ENCODE measurements at regions not wholly inside any gene's neighbourhood (a gene's known extent, or its start where the extent isn't known, plus 50 kb on each side); places are given as distances from the start of the nearest gene placed in this dataset.

DNA sequence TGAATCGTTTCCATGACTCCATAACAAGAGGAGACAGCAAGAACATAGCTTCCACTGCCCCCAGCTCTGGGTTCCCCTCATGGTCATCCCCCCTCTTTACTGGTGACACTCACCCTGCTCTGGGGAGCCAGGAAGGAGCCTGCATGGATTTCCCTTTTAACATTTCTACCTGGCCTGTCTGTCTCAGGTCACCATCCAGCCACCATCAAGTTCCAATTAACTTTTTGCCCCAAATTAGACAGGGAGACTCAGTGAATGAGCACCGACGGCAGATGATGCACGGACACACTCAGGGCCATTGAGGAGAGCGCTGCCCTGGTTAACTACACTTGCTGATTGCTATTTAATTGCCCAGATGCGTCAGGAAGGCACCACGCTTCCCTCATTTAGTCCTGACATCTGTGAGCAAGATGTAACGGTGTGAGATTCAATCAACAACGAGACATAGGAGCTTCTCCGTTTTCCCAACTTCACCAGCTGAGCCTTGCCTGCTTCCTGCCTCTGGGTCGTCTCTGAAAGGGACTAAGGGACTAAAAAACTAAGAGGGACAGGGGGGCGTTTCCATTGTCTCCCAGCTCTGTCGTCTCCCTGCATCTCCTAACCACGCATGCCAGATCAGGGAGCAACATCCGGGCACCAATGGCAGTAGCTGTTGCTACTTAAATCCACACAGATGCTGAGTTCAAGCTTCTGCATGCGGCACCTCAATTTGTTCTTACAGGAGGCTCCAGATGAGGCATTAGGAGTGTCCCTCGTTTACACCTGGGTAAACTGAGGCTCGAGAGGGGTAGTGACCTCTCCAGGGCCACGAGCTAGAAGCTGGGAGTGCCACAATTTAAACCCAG is 426.7 kb downstream of the NPHP4 start:
- no peak overlapping the region for H3K27ac Mint-ChIP-seq (ENCODE audit: low read depth)
- DNase-seq (ENCODE audit: low spot score in 2 of 2) = no peak
- peaks cover 11% of the 10 kb centered on the region for H3K9me3 Mint-ChIP-seq
- H3K36me3 Mint-ChIP-seq (ENCODE audit: insufficient read depth) = no peaks in the 10 kb centered on the region
- no peak for ATAC-seq (replicated peaks; ENCODE audit: extremely low read depth, poor library complexity, severe bottlenecking)
- H3K4me1 Mint-ChIP-seq = no peaks in the 10 kb centered on the region
- H3K4me3 Mint-ChIP-seq = no peak overlapping the region
- peaks cover 41% of the 10 kb centered on the region for H3K27me3 Mint-ChIP-seq

DNA sequence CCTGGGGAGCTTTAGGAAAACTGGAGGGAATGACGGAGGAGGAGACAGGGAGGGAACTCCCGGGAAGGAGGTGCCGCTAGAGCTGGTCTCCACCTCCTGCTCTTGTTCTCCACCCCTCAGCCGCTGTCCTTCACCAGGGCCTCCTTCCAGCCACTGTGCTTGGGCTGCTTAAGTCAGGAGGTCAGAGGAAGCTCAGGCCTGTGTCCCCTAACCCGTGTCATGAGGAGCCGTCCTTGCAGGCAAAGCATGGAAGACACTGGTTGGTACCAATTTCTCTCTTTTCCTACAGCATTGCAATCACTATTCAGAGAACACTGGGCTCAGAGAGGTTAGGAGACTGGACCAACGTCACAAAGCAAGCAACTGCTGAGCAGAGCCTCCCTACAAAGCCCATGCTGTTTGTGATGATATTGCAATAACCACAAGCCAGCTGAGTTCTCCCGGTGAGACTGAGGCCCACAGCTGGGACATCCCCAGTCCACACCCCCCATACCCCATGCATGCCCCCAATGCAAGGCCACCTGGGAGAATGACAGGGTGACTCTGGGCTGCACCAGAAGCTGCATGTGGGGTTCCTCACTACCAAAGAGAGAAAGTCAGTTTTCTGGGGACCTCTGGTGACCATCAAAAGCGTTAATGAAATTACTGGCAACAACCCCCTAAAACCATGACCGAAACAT is 427.5 kb downstream of the NPHP4 start:
- Mint-ChIP-seq H3K27me3 (peaks cover 41% of the 10 kb centered on the region), H3K4me3 (no peak overlapping the region), H3K4me1 (no peaks in the 10 kb centered on the region), H3K9me3 (peaks cover 9% of the 10 kb centered on the region), H3K27ac (ENCODE audit: low read depth) (no peak overlapping the region), H3K36me3 (ENCODE audit: insufficient read depth) (no peaks in the 10 kb centered on the region)
- DNase-seq (ENCODE audit: low spot score in 2 of 2) (no peak), ATAC-seq (replicated peaks; ENCODE audit: extremely low read depth, poor library complexity, severe bottlenecking) (no peak)

DNA sequence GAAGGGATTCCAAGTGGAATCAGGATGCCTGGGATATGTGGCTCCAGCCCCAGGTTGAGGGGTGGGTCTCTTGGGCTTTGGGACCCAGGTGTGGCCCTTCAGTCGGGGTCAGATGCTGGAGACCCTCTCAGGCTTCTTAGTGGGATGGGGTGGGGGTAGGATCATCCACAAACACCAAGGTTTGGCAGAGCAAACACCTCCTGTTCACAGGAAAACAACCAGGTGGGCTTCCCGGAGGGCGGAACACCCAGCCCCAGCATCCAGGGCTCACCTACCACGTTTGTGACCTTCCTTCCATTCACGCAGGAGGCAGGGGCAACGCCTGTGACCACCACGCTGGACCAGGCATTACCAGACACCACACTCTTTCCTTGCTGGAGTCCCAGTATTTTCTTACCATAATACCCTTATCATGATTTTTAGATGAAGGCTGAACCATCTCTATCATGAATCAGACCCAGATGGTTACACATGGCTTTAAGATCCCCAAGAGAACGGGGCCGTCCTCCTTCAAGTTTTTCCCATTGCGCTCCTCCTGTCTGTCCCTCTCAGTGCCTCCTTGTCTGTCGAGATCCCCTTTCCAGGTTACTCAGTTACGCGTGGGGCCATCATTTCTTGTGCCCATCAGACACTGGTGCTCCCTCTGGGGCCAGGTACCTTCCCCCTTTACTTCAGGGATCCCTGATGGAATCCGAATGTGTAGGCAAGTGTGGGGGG is 428.2 kb downstream of the NPHP4 start:
- Mint-ChIP-seq H3K36me3 (ENCODE audit: insufficient read depth) (no peaks in the 10 kb centered on the region), H3K4me3 (no peak overlapping the region), H3K4me1 (no peaks in the 10 kb centered on the region), H3K9me3 (peaks cover 3% of the 10 kb centered on the region), H3K27me3 (peaks cover 42% of the 10 kb centered on the region), H3K27ac (ENCODE audit: low read depth) (no peak overlapping the region)
- DNase-seq (ENCODE audit: low spot score in 2 of 2) (no peak), ATAC-seq (replicated peaks; ENCODE audit: extremely low read depth, poor library complexity, severe bottlenecking) (no peak)

GRCh38 chr1:5562769-5563168 is 429.5 kb downstream of the NPHP4 start:
- H3K9me3 Mint-ChIP-seq = peaks cover 12% of the 10 kb centered on the region
- no peaks in the 10 kb centered on the region for H3K36me3 Mint-ChIP-seq (ENCODE audit: insufficient read depth)
- no peak for ATAC-seq (replicated peaks; ENCODE audit: extremely low read depth, poor library complexity, severe bottlenecking)

GRCh38 chr1:5562331-5562730 is 429.9 kb downstream of the NPHP4 start:
- no peaks in the 10 kb centered on the region for H3K4me1 Mint-ChIP-seq
- ATAC-seq (replicated peaks; ENCODE audit: extremely low read depth, poor library complexity, severe bottlenecking) (no peak), DNase-seq (ENCODE audit: low spot score in 2 of 2) (no peak)
- no peak overlapping the region for H3K4me3 Mint-ChIP-seq
- peaks cover 12% of the 10 kb centered on the region for H3K9me3 Mint-ChIP-seq
- H3K27ac Mint-ChIP-seq (ENCODE audit: low read depth) = no peak overlapping the region
- peaks cover 44% of the 10 kb centered on the region for H3K27me3 Mint-ChIP-seq
- H3K36me3 Mint-ChIP-seq (ENCODE audit: insufficient read depth) = no peaks in the 10 kb centered on the region

More at GRCh38 chr1:5562769-5563168, 429.5 kb downstream of the NPHP4 start:
- H3K4me3 Mint-ChIP-seq = no peak overlapping the region
- H3K4me1 Mint-ChIP-seq = no peaks in the 10 kb centered on the region
- H3K27ac Mint-ChIP-seq (ENCODE audit: low read depth) = no peak overlapping the region
- peaks cover 44% of the 10 kb centered on the region for H3K27me3 Mint-ChIP-seq
- no peak for DNase-seq (ENCODE audit: low spot score in 2 of 2)

DNA sequence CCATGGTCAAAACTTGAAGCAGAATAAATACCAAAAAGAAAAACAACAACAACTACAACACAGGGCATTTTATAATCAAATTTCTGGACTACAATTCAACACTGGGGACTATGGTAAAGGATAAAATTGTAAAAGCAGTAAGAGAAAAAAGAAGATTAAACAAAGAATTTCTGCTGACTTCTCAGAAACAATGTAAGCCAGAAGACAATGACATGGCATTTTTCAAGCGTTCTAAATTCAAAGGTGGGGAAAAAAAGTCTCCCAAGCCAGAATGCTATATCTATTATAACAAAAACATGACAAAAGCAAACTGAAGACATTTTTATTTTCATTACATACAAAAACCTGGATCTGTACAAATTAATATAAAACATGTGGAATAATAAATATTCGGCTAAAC is 433.1 kb downstream of the NPHP4 start:
- DNase-seq (ENCODE audit: low spot score in 2 of 2) = no peak
- no peak overlapping the region for H3K27ac Mint-ChIP-seq (ENCODE audit: low read depth)
- no peaks in the 10 kb centered on the region for H3K4me1 Mint-ChIP-seq
- no peak for ATAC-seq (replicated peaks; ENCODE audit: extremely low read depth, poor library complexity, severe bottlenecking)
- no peak overlapping the region for H3K4me3 Mint-ChIP-seq
- H3K9me3 Mint-ChIP-seq = peaks cover 12% of the 10 kb centered on the region
- H3K36me3 Mint-ChIP-seq (ENCODE audit: insufficient read depth) = no peaks in the 10 kb centered on the region
- H3K27me3 Mint-ChIP-seq = peaks cover 41% of the 10 kb centered on the region

DNA sequence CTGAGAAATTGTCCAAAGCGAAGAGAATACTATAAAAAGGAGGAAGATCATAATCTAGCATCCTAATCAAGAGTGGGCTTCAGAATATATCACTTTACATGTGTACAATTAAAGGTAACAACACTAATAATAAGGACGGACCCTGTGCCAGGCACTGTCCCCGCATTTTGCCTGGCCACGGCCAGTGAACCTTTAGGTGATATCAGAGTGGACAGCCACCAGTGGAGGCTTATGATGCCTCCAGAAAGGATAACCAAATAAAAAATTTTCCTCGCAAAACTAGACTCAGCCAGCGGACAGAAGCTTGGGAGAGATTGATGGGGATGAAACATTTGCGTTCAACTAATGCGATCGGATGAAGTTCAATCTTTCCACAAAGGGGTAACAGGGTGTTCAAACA is 436.4 kb downstream of the NPHP4 start:
- Mint-ChIP-seq H3K27me3 (peaks cover 53% of the 10 kb centered on the region), H3K36me3 (ENCODE audit: insufficient read depth) (no peaks in the 10 kb centered on the region), H3K4me3 (no peak overlapping the region), H3K4me1 (no peaks in the 10 kb centered on the region), H3K27ac (ENCODE audit: low read depth) (no peak overlapping the region), H3K9me3 (peaks cover 12% of the 10 kb centered on the region)
- ATAC-seq (replicated peaks; ENCODE audit: extremely low read depth, poor library complexity, severe bottlenecking) (no peak), DNase-seq (ENCODE audit: low spot score in 2 of 2) (no peak)

DNA sequence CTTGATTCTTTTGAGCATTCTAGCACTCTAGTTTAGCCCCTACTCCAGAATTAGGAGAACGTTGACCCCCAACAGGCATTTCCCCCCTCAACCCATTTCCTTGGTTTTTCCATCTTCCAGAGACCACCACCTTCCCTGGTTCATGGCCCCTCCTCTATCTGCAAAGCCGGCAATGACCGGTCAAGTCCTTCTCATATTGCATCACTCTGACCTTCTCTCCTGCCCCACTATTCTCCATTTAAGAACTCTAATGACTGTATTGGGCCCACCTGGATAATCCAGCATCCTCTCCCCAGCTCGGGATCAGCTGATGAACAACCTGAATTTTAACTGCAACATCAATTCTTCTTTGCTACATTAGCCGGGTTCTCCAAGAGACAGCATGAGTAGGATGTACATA is 437.4 kb downstream of the NPHP4 start:
- Mint-ChIP-seq H3K9me3 (peaks cover 12% of the 10 kb centered on the region), H3K27ac (ENCODE audit: low read depth) (no peak overlapping the region), H3K27me3 (peaks cover 63% of the 10 kb centered on the region), H3K36me3 (ENCODE audit: insufficient read depth) (no peaks in the 10 kb centered on the region), H3K4me3 (no peak overlapping the region), H3K4me1 (no peaks in the 10 kb centered on the region)
- DNase-seq (ENCODE audit: low spot score in 2 of 2) (no peak), ATAC-seq (replicated peaks; ENCODE audit: extremely low read depth, poor library complexity, severe bottlenecking) (no peak)

DNA sequence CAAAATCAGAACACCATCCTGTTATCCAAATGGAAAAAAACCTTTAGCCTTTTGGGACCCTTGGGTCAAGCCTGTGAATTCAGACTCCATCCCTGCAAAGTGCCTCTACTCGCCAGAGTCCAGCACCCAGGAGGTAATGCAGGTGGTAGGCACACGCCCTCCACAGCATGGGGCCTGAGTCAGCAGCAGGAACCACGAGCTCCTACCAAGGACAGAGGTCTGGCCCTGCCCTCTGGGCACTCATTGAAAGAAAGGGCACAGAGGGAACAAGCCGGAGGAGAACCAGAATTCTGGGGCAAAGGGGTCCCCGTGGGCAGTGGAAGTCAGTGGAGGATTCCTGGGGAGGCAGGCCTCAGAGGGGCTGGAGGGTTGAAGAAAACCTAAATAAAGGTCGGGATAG is 438.1 kb downstream of the NPHP4 start:
- no peak overlapping the region for H3K4me3 Mint-ChIP-seq
- ATAC-seq (replicated peaks; ENCODE audit: extremely low read depth, poor library complexity, severe bottlenecking) (no peak), DNase-seq (ENCODE audit: low spot score in 2 of 2) (no peak)

DNA sequence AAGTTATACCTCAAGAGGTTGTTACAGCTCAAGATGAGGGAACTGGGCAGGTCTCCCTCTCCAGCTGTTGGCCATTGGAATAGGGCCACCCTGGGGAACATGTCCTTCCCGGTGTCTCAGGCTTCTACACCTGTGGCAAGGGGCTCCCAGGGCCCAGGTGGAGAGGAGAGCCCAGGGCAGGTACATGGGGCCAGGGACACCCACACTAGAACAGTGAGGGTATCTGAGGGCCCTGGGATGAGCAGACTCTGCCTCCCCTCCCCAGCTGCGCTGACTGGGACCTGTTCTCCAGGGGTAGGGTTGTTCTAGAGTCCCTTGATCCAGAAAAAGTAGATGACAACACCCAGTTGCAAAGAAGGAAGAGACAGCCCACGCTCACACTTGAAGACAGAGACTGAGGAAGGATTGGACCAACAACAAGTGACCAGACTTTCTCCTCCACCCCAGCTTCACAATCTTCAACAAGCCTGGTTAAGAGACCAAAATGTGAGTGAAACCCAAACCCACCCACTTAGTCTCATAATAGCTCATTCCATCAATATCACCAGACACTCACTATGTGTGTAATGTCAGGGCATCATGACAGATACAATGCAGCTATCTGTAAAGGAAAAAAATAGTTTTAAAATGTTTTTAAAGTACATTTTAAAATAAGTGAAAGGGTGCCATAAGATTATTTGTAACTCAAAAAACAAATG is 439.3 kb downstream of the NPHP4 start:
- Mint-ChIP-seq H3K27ac (ENCODE audit: low read depth) (no peak overlapping the region), H3K4me3 (no peak overlapping the region), H3K27me3 (peaks cover 68% of the 10 kb centered on the region), H3K9me3 (peaks cover under 1% of the 10 kb centered on the region), H3K4me1 (no peaks in the 10 kb centered on the region), H3K36me3 (ENCODE audit: insufficient read depth) (no peaks in the 10 kb centered on the region)
- ATAC-seq (replicated peaks; ENCODE audit: extremely low read depth, poor library complexity, severe bottlenecking) (no peak), DNase-seq (ENCODE audit: low spot score in 2 of 2) (no peak)

More for the DNA sequence above, 438.1 kb downstream of the NPHP4 start:
- Mint-ChIP-seq H3K36me3 (ENCODE audit: insufficient read depth) (no peaks in the 10 kb centered on the region), H3K4me1 (no peaks in the 10 kb centered on the region), H3K27ac (ENCODE audit: low read depth) (no peak overlapping the region), H3K27me3 (peaks cover 68% of the 10 kb centered on the region), H3K9me3 (peaks cover 12% of the 10 kb centered on the region)

- no peak overlapping the region for H3K4me3 Mint-ChIP-seq
- DNase-seq (ENCODE audit: low spot score in 2 of 2) (no peak), ATAC-seq (replicated peaks; ENCODE audit: extremely low read depth, poor library complexity, severe bottlenecking) (no peak)
- no peaks in the 10 kb centered on the region for H3K36me3 Mint-ChIP-seq (ENCODE audit: insufficient read depth)
- no peak overlapping the region for H3K27ac Mint-ChIP-seq (ENCODE audit: low read depth)
- H3K27me3 Mint-ChIP-seq = peaks cover 74% of the 10 kb centered on the region
- H3K9me3 Mint-ChIP-seq = no peaks in the 10 kb centered on the region
- no peaks in the 10 kb centered on the region for H3K4me1 Mint-ChIP-seq
Observed at GRCh38 chr1:5551274-5551975, 440.8 kb downstream of the NPHP4 start.

DNA sequence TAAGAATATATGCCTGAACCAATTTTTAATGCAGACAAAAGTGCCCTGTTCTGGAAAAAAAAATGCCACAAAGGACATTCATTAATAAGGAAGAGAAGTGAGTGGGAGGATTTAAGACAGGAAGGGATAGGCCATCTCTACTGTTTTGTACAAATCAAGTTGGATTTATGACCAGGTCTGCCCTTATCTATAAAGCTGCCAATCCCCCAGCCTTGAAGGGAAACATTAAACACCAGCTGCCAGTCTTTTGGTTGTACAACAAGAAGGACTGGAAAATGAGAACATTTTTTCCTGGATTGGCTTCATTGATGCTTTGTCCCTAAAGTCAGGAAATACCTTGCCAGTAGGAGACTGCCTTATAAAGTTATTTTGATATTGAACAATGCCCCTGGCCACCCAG is 444.0 kb downstream of the NPHP4 start:
- H3K4me3 Mint-ChIP-seq = no peak overlapping the region
- no peak for ATAC-seq (replicated peaks; ENCODE audit: extremely low read depth, poor library complexity, severe bottlenecking)
- H3K36me3 Mint-ChIP-seq (ENCODE audit: insufficient read depth) = no peaks in the 10 kb centered on the region
- H3K27me3 Mint-ChIP-seq = peaks cover 79% of the 10 kb centered on the region
- no peak for DNase-seq (ENCODE audit: low spot score in 2 of 2)
- no peaks in the 10 kb centered on the region for H3K9me3 Mint-ChIP-seq
- H3K27ac Mint-ChIP-seq (ENCODE audit: low read depth) = no peak overlapping the region
- no peaks in the 10 kb centered on the region for H3K4me1 Mint-ChIP-seq
